GM12878 (cell line): ENCODE measurements at regions not wholly inside any gene's neighbourhood (a gene's known extent, or its start where the extent isn't known, plus 50 kb on each side); places are given as distances from the start of the nearest gene placed in this dataset.
A peak's percentile ranks its signal among the peaks of the same experiment; 100 is the strongest.

ENCODE experiments used
- ATAC-seq: fragments of 200-7000 bp; cut with Tn5 transposase; 3 replicates; pipeline ENCODE4 v1.9.1; 2020; ENCODE audit warnings: mild to moderate bottlenecking, moderate library complexity
- BruUV-seq: library from RNA; stranded (reverse); fragments of 400-500 nt; replicated peaks from 2 replicates; lab custom pipeline; 2021; lab: Mats Ljungman, UMichigan
- CTCF ChIA-PET: fragments of 300-600 bp; sonication (Branson Sonifier 250); formaldehyde crosslinking; extraction: SDS; loops from one replicate; lab custom pipeline; 2021; ENCODE audit warnings: inconsistent platforms; lab: Yijun Ruan, JAX
- POLR2A ChIA-PET: fragments of 350-600 bp; formaldehyde crosslinking; extraction: SDS; loops from one replicate; lab custom pipeline; 2021; ENCODE audit warnings: inconsistent platforms; lab: Charles Lee
- RAD21 ChIA-PET: fragments of 300-600 bp; sonication (Branson Sonifier 250); formaldehyde crosslinking; loops from one replicate; lab custom pipeline; 2023; ENCODE audit warnings: antibody characterized with exemption; ENCODE audit not compliant: unreplicated experiment; lab: Charles Lee
- SMC1A ChIA-PET: fragments of 300-600 bp; sonication (Branson Sonifier 250); formaldehyde crosslinking; loops from one replicate; lab custom pipeline; 2023; ENCODE audit not compliant: unreplicated experiment, uncharacterized antibody; lab: Charles Lee
- DNase-seq: peaks from one replicate; pipeline ENCODE4 v3.0.0-alpha.2; 2011; ENCODE audit warnings: low read depth, low spot score
- FAIRE-seq: peaks from 3 replicates; lab custom pipeline; 2011; peaks lifted over from hg19 to GRCh38; lab: Jason Lieb, UNC
- H2AFZ ChIP-seq: 2 replicates; pipeline ENCODE4 v1.6.0; 2011; ENCODE audit warnings: low read depth, low read length, control low read depth; ENCODE audit not compliant: control insufficient read depth
- H3K27ac ChIP-seq: 2 replicates; pipeline ENCODE4 v1.5.1; 2011; ENCODE audit warnings: control low read depth; ENCODE audit not compliant: control insufficient read depth, insufficient read depth
- H3K27me3 ChIP-seq, 2 experiments: replicated peaks in 1 of 2; 2 replicates each; pipeline versions ENCODE4 v1.6.0 to v1.6.1; 2011; ENCODE audit warnings: low read length in 1 of 2; ENCODE audit not compliant: control insufficient read depth in 2 of 2, insufficient read depth in 2 of 2
- H3K36me3 ChIP-seq, 2 experiments: 2 replicates each; pipeline ENCODE4 v1.5.1; 2011; ENCODE audit warnings: low read length in 1 of 2; ENCODE audit not compliant: control insufficient read depth in 2 of 2, insufficient read depth in 2 of 2
- H3K4me1 ChIP-seq: 2 replicates; pipeline ENCODE4 v1.6.1; 2011; ENCODE audit warnings: mild to moderate bottlenecking, low read length, moderate library complexity, mixed read lengths; ENCODE audit not compliant: control insufficient read depth, insufficient read depth
- H3K4me2 ChIP-seq: 2 replicates; pipeline ENCODE4 v1.6.0; 2011; ENCODE audit warnings: control low read depth; ENCODE audit not compliant: control insufficient read depth, insufficient read depth
- H3K4me3 ChIP-seq: fragments of 200-600 bp; sonication (generic); 2 replicates; pipeline ENCODE4 v1.5.1; 2016
- H3K79me2 ChIP-seq: 2 replicates; pipeline ENCODE4 v1.6.0; 2011; ENCODE audit warnings: low read length; ENCODE audit not compliant: control insufficient read depth, insufficient read depth
- H3K9ac ChIP-seq: 2 replicates; pipeline ENCODE4 v1.8.0; 2011; ENCODE audit warnings: low read length, control low read depth, mixed read lengths; ENCODE audit not compliant: control insufficient read depth, insufficient read depth
- H3K9me3 ChIP-seq: replicated peaks from 3 replicates; pipeline ENCODE4 v1.5.1; 2011; ENCODE audit warnings: mild to moderate bottlenecking, low read length; ENCODE audit not compliant: control insufficient read depth, insufficient read depth
- H4K20me1 ChIP-seq: 2 replicates; pipeline ENCODE4 v1.6.0; 2011; ENCODE audit not compliant: control insufficient read depth, insufficient read depth
- ATF7 ChIP-seq: fragments of 450-650 bp; IDR thresholded peaks from 2 replicates; pipeline ENCODE4 v1.6.1; 2016; ENCODE audit warnings: low read depth, mild to moderate bottlenecking
- BCL11A ChIP-seq: IDR thresholded peaks from 2 replicates; pipeline ENCODE4 v1.6.1; 2011; ENCODE audit warnings: low read depth, low read length
- BHLHE40 ChIP-seq, 2 experiments: fragments of 450-650 bp in 1 of 2; IDR thresholded peaks; 2 replicates each; pipeline ENCODE4 v1.6.1; 2011 to 2017; ENCODE audit warnings: low read depth in 2 of 2, borderline replicate concordance in 1 of 2, improper control_type of control experiment in 1 of 2, low read length in 1 of 2, mild to moderate bottlenecking in 1 of 2
- CBFB ChIP-seq: IDR thresholded peaks from 2 replicates; pipeline ENCODE4 v1.6.1; 2016; ENCODE audit warnings: antibody characterized with exemption, low read depth
- CHD1 ChIP-seq: IDR thresholded peaks from 2 replicates; pipeline ENCODE4 v1.6.1; 2012; ENCODE audit warnings: low read depth, low read length, improper control_type of control experiment
- EP300 ChIP-seq, 2 experiments: fragments of 150-350 bp in 1 of 2; IDR thresholded peaks; 2 replicates each; pipeline ENCODE4 v1.6.1; 2011 to 2012; ENCODE audit warnings: low read depth in 2 of 2, low read length in 2 of 2, borderline replicate concordance in 1 of 2, improper control_type of control experiment in 1 of 2, inconsistent platforms in 1 of 2; ENCODE audit not compliant: control insufficient read depth in 1 of 2
- GATAD2B ChIP-seq: fragments of 450-650 bp; conservative IDR thresholded peaks from 2 replicates; pipeline ENCODE4 v1.6.1; 2017; ENCODE audit warnings: low read depth, mild to moderate bottlenecking, moderate library complexity
- MYC ChIP-seq: IDR thresholded peaks from 2 replicates; pipeline ENCODE4 v1.6.1; 2011; ENCODE audit warnings: mild to moderate bottlenecking, low read length, moderate library complexity, inconsistent platforms; ENCODE audit not compliant: insufficient read depth, insufficient replicate concordance, insufficient read length, severe bottlenecking
- NFIC ChIP-seq: IDR thresholded peaks from 2 replicates; pipeline ENCODE4 v1.6.1; 2012; ENCODE audit warnings: low read depth, mild to moderate bottlenecking, inconsistent platforms, low read length, moderate library complexity
- NFYB ChIP-seq: IDR thresholded peaks from 2 replicates; pipeline ENCODE4 v1.6.1; 2011; ENCODE audit warnings: low read depth, mild to moderate bottlenecking, low read length, improper control_type of control experiment, moderate library complexity; ENCODE audit not compliant: insufficient read depth
- RBBP5 ChIP-seq: fragments of 200-600 bp; sonication (generic); conservative IDR thresholded peaks from 2 replicates; pipeline ENCODE4 v1.6.1; 2016
- REST ChIP-seq: IDR thresholded peaks from 2 replicates; pipeline ENCODE4 v1.6.1; 2012; ENCODE audit warnings: mild to moderate bottlenecking, low read depth, low read length
- ZBTB40 ChIP-seq: fragments of 450-650 bp; IDR thresholded peaks from 2 replicates; pipeline ENCODE4 v1.6.1; 2016; ENCODE audit warnings: mild to moderate bottlenecking, moderate library complexity, borderline replicate concordance
- ZNF384 ChIP-seq: IDR thresholded peaks from 2 replicates; pipeline ENCODE4 v1.6.1; 2012; ENCODE audit warnings: low read depth, mild to moderate bottlenecking, low read length, improper control_type of control experiment, borderline replicate concordance
- whole genome bisulfite sequencing: methylation state at CpG from one replicate; pipeline ENCODE4 v1.1.6; 2016; ENCODE audit warnings: low lambda C conversion rate; ENCODE audit not compliant: insufficient replicate concordance, insufficient coverage; ENCODE audit errors: missing lambda C conversion rate; 5-methylcytosine and 5-hydroxymethylcytosine counted together
- in situ Hi-C: fragments of 300-500 bp; cut with MboI; formaldehyde crosslinking; loops from 9 replicates; pipeline ENCODE4 v1.14.3; 2018; ENCODE audit warnings: mixed read lengths
- intact Hi-C: fragments of 100-400 bp; cut with micrococcal nuclease; formaldehyde crosslinking; loops from one replicate; pipeline ENCODE4 v1.14.2; 2022; ENCODE audit not compliant: unreplicated experiment

- intact Hi-C loops (loop anchor here (1.0 kb wide), 2 partner anchors 10 to 57 kb away; no protein-coding TSS in a partner anchor), in situ Hi-C loops (loop anchor here (25.0 kb wide), 1 partner anchor 1435 kb away; no protein-coding TSS in a partner anchor)
- ChIA-PET CTCF (interaction anchor here (0.5 to 9.2 kb wide), 16 partner anchors 12 to 214 kb away, joined by 3 to 152 read pairs (median 5); partner anchors contain the start of gene RUNX3), RAD21 (interaction anchor here (0.5 to 5.8 kb wide), 24 partner anchors 10 to 174 kb away, joined by 3 to 148 read pairs (median 4); partner anchors contain the start of gene RUNX3), SMC1A (interaction anchor here (0.7 to 10.6 kb wide), 16 partner anchors 13 to 159 kb away, joined by 3 to 205 read pairs (median 5); no protein-coding TSS in a partner anchor), POLR2A (interaction anchor here (0.6 to 10.8 kb wide), 21 partner anchors 12 to 211 kb away, joined by 3 to 220 read pairs (median 5); partner anchors contain the start of gene RUNX3)
- BruUV-seq, result no TSS peak
- Histone ChIP-seq H3K27me3 (no peaks in the 10 kb centered on the region), H3K9ac (peak overlapping the region; percentile 90), H4K20me1 (no peaks in the 10 kb centered on the region), H3K27ac (peak overlapping the region; percentile 100), H2AFZ (no peak overlapping the region), H3K4me1 (peaks cover 94% of the 10 kb centered on the region), H3K4me2 (peak overlapping the region; percentile 98), H3K9me3 (no peaks in the 10 kb centered on the region), H3K4me3 (peak overlapping the region; percentile 56), H3K36me3 (no peaks in the 10 kb centered on the region), H3K79me2 (peaks cover 34% of the 10 kb centered on the region)
- peak; percentile 97 for DNase-seq
- FAIRE-seq, result peak; percentile 87
- peak; percentile 85 for ATAC-seq
- WGBS, result under 1% methylated on average over 18 of the region's 20 CpGs
- TF ChIP-seq GATAD2B, result peak; percentile 100
- 0 out of 2 replicates have a peak, but pooled peaks have one; percentile 39 for TF ChIP-seq RBBP5
- peak; percentile 92 to 97 for TF ChIP-seq BHLHE40 (IDR thresholded peaks at IDR 0.05; ENCODE audit: borderline replicate concordance in 1 of 2, low read depth in 2 of 2, low read length in 1 of 2)
- peak; percentile 89 for TF ChIP-seq BCL11A
- no peak for TF ChIP-seq MYC
- TF ChIP-seq EP300 (IDR thresholded peaks at IDR 0.05; ENCODE audit: borderline replicate concordance in 1 of 2, control insufficient read depth in 1 of 2, low read depth in 2 of 2, low read length in 2 of 2), result peak; percentile 96 to 97
- no peak for TF ChIP-seq ZBTB40
- TF ChIP-seq CBFB, result peak; percentile 94
- TF ChIP-seq ZNF384, result no peak
- peak; percentile 43; the same call in 1 of the 2 replicates for TF ChIP-seq REST
- peak; percentile 87 for TF ChIP-seq ATF7
- TF ChIP-seq NFIC, result no peak
- TF ChIP-seq NFYB, result peak; percentile 34; the same call in 1 of the 2 replicates
- TF ChIP-seq CHD1, result no peak; the same call in 1 of the 2 replicates
Observed at GRCh38 chr1:25022361-25023189, 92.5 kb upstream of the RUNX3 start.
